GM18868 (cell line): ENCODE measurements at regions not wholly inside any gene's neighbourhood (a gene's known extent, or its start where the extent isn't known, plus 50 kb on each side); places are given as distances from the start of the nearest gene placed in this dataset.
A peak's percentile ranks its signal among the peaks of the same experiment; 100 is the strongest.
"Not testable (repeated sequence)": the region's sequence is repeated elsewhere in the genome, so short reads cannot be mapped to it uniquely, and the experiment has no call there.

Experiments
- ATAC-seq: cut with Tn5 transposase; IDR thresholded peaks from one replicate; pipeline ENCODE4 v1.9.1; 2021; ENCODE audit warnings: mild to moderate bottlenecking, moderate library complexity; ENCODE audit not compliant: unreplicated experiment

DNA sequence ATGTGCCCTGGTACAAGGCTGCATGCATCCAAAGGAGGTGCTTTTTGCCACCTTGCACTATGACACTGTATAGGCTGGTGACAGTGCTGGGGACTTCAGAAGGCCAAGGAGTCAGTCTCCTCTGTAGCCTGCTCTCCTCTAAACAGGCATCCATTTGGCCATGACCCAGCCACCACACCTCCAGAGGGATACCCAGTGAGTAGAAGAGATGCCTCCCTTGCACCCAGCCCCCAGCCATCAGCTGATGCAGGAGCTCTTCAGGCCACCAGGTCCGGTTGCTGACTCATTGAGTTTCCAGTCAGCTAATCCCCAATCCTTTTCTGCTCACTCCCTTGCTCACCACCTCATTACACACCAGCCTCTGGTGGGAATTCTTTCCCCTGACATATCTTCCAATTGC is 99.8 kb downstream of the PJA1 start:
- no peak for ATAC-seq

DNA sequence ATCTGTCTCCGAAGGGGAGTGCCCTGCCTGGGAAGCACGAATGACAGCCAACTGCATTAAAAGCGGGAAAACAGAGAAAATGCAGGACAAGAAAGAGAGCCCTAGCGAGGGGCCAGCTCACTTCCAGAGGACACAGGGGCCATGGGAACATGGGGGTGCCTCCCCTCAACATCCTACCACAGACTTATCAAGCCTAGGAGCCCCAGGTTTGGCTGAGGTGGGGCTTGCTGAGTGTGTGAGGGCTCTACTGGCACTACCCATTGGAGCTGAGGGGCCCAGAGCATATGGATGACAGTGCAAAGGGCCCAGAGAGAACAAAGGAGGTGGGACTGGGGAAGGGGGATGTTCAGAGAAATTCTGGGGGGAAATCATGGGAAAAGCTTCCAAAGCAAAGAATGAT is 101.8 kb downstream of the PJA1 start:
- no peak for ATAC-seq

DNA sequence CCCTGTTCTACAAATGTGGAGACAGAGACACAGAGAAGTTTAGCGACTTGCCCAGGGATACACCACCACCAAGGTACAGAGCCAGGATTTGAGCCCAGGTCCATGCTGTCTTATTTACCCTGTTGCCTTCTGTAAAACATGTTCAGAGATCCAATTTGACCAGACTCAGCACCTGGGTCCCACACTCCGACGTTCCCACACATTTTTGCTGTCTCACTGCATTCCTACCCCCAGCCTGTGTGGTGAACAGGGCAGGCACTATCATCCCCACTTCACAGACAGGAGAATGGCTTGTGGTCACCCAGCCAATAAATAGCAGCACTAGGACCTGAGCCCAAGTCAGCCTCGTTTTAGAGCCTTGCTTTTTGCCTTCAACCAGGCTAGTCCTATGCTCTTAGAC is 102.8 kb downstream of the PJA1 start:
- no peak for ATAC-seq

DNA sequence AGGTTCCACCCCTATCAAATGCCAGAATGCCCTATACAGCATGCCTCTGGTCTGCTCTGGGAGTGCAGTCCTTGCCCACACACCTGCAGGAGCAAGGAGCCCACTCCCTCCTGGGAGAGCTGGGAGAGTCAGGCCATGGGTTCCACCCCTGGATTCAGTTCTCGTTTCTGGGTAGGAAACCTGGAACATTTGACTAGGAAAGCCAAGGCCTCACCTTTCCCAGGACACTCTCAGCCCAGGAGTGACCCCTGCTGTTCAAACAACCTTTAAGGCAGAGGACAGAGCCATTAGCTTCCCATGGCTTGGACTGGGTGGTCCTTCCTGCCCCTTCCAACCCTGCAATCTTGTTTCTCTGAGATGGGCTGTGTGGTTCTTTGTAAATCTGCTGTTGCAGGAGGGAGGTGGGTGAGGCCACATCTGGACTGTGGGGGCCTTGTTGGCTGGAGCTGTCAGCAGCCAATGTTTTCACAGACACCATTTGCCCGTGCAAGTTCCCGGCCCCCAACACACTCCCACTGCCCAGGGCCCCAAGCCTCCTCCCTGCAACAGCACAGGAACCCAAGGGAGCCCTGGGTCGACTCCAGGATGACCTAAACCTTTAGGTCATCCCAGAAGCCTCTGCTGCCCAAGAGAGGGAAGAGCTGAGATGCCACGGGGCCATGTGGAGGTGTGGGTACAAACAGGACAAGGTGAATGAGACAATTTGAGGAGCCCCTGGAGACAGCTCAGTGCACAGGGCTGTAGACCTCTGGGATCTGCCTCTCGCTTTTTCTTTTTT is 104.4 kb downstream of the PJA1 start:
- no peak for ATAC-seq

DNA sequence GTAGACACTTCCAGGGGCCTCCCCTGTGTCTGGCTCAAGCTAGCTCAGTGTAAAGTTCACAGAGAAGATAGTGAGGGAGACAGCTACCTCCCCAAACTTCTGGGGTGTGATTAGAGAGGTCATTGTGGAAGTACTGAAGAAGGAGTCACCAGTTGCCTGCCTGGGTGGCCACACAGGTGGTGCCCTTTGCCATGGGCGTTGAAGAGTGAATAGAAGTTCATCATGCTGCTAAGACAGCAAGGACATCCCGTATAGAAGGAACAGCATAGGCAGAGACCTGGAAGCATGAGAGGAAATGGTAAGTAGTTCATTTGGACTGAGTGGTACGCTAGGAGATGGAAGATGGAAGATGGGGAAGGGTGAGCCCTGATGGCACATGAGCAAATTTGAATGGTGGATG is 110.1 kb downstream of the PJA1 start:
- no peak for ATAC-seq

DNA sequence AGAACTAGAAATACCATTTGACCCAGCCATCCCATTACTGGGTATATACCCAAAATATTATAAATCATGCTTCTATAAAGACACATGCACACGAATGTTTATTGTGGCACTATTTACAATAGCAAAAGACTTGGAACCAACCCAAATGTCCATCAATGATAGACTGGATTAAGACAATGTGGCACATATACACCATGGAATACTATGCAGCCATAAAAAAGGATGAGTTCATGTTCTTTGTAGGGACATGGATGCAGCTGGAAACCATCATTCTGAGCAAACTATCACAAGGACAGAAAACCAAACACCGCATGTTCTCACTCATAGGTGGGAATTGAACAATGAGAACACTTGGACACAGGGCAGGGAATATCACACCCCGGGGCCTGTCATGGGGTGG is 110.8 kb downstream of the PJA1 start:
- ATAC-seq, result not testable (repeated sequence)

DNA sequence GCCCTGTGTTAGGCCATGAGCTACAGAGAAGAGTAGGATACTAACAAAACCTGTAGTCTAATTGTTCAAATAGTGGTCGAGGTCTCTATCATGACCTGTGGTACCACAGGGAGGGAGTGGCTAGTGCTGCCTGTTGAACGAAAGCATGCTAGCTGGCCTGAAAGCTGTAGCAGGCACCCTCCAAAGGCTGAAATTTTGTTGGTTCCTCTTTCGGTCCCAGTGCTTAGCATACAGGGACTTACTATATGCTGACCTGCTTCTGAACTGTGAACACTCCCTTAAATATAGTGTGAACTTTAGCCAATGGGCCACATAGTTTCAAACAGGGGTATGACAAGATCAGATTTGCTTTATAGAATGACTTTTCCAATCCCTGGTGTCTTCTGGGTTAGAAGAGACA is 113.4 kb downstream of the PJA1 start:
- peak; percentile 90 for ATAC-seq

DNA sequence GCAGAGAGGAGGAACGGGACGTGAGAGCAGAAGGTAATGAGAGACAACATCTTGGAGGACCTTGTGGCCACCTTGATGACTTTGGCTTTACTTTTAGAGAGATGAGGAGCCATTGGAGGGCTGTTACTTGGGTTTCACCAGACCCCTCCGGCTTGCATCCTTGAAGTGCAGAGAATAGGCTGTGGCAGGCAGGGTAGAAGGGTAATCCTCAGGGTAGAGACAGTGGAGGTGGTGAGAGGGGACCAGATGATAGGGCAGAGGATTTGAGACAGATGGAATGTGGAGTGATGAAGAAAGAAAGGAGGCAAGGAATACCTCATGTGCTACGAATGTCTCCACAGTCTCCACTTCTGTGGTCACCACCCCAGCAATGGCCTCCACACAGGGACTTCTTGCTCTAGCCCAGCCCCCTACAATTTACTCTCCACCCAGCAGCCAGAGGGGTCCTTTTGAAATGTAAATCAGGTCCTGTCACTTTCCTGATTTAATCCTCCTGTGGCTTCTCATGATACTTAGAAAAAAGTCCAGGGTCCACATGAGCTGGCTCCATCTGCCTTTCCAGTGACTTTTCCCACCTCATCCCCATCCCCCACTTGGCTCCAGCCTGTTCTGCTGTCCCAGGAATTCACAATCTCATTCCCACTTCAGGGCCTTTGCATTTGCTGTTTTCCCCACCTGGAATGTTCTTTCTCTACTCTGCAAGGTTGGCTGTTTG is 115.0 kb downstream of the PJA1 start:
- ATAC-seq, result no peak

DNA sequence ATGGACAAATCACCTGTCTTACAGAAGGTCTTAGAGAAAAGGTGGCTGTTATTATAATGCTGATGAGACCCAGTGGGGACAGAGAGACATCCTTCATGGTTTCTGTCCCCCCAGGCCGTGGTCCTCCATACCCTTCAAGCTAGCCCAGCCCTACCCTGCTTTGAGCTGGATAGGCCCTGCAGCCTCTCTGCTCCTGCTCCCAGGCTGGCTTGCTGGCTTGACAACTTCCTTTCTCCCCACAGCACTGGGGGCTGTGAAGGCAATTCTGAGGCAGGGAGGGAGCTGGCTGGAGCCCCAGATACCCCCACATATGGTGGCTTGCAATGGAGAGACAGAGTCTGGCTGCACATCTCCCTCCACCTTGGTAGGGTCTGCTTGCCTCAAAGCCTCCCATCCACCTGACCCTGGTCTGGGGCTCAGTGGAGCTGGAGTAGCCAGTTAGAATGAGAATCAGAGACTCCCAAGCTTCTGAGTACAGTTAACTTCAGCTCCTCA is 118.2 kb downstream of the PJA1 start:
- ATAC-seq, result no peak

DNA sequence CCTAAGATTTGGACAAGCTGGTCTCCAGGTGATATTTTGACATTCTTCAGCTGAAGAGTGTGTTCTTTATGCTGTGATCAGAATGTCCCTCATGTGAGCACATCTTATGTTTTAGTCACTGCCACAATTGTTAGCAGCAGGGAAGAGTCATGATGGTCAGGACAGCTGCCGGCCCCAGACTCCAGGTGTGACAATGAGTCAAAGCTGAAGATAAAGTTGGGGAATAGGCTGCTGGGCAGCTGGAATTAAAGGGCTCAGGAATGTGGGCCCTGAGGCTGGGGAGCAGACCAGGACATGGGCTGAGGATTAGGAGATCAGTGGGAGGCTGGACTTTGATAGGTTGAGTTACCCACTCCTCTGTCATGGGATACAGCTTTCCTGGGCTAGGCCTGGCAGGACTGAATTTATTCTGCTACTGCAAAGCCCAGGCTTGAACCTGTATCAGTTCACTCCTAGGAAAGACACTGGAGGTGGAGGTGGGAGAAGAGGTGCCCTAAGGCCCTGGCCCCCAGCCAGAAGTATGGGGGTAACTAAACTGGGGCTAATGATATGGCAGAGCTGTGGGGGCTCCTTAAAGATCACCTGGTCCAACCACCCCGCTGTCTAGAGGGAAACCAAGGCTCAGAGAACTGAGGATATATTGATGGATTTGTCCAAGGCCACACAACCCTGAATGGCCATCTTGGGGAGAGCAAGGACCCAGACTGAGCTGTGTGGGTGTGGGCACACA is 119.5 kb downstream of the PJA1 start:
- ATAC-seq, result no peak

DNA sequence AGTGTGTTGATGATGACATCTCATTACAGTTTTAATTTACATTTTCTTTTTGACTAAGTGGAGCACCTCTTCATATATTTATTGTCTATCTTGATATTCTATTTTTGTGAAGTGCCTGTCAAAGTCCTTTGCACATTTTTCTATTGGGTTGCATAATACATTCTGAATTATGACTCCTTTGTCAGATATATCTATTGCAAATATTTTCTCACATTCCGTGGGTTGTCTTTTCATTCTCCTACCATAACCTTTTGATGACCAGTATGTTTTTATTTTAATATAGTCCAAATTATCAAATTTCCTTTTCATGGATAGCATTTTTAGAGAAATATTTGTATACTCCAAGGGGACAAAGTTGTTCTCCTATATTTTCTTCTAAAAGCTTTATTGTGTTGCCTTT is 126.4 kb downstream of the PJA1 start:
- ATAC-seq, result no peak

DNA sequence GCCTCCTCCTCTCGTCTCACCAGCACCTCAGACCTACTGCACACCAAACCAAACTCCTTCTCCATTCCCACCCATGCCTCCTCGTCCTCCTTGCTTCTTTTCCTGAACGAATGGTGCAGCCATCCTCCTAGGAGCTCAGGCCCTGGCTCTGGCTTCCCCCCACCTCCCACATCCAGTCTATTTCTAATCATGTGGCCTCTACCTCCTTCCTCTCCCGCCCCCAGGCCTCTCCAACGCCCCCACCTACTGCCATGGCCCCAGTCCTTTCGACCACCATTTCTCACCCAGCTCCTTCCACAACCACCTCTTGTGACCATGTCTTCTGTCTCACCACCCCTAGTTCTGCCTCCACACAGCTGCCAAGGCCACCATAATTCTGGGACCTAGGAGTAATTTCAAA is 127.1 kb downstream of the PJA1 start:
- no peak for ATAC-seq

DNA sequence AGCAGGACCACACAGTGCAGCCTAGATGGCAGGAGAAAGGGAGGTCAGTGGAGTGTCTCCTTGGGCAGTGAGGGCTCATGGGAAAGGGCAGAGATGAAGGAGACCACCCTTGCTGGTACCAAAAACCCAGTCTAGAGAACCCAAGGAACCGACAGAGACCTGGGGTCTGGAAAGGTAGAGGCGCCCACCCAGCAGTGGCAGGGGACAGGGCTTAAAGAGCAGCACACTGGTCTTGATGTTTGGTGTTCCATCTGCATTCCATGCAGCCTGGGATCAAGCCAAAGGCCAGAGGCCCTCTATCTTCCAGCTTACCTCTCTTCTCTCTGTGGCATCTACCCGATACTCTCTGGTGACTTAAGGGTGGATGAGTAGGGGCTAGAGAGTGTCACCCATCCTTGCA is 127.5 kb downstream of the PJA1 start:
- ATAC-seq, result no peak

DNA sequence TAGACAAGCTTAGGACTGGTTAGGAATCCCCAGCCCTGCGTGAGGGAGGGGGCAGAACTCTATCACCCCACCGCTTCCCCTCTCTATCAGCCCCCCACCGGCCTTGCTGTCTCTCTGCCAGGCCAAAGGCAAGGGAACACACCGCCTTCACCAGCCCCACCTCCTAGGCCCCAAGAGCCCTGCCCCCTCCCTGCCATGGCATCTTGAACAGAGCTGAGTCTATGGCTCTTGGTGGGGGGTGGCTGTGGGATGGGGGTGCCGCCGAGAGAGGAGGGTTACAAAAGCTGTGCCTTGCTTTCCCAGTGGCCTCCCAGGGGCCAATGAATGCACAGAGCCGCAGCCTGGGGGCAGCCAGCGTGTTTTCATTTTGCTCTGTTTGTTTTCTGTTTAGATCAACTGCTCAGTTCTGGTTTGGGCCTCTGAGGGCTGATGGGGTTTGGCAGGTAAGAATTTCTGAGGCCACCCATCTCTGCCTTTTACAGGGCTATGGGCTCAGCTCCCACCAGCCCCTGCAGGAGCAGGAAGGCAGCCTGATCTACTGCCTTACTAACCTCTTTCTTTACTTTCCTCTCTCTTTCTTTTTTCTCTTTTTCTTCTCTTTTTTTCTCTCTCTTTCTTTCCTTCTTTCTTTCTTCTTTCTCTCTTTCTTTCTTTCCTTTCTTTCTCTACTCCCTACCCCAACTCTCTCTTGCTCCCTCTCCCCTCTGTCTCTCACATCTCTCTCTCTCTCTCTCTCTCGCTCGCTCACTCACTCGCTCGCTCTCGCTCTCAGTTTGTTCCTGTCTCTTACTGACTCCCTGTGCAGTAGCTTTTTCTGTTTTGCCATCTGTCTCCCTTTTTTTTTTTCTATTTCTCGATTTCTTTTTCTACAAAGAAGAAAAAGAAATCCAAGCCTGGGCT is 128.3 kb downstream of the PJA1 start:
- ATAC-seq, result no peak

DNA sequence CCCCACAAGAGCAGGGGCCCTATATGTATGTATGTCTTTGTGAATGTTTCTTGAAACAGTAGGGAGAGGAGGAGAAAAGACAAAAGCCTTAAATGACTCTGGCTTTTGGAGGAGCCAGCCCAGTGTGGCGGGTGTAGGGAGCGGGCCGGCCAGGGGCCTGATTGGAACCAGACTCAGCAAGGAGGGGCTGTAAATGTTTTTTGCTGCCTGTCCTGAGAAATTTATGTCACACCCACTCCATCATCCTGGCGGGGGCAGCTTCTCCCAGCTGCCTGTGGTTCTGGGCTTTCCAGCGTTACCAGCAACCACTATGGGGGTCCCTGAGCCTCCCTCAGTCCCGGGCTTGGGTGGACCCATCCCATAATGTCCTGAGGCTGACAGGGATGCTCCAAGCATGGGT is 130.8 kb downstream of the PJA1 start:
- no peak for ATAC-seq

DNA sequence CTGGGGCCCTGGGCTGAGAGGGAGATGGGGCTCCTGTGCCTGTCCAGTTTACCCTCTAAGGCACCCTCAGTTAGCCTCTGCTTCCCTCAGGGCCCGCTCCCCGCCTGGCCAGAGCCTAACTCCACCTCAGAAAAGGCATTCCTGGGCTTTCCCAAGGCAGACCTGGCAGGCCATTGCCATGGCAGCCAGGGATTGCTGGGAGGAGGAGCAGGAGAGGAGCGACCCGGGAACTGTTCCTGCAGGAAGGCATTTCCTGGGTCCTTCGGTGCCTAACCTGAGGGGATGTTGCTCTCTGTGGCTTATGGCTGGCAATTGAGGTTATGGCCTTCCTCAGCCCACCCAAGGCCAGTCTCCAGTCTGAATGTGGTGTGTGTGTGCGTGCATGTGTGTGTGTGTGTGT is 131.3 kb downstream of the PJA1 start:
- no peak for ATAC-seq

DNA sequence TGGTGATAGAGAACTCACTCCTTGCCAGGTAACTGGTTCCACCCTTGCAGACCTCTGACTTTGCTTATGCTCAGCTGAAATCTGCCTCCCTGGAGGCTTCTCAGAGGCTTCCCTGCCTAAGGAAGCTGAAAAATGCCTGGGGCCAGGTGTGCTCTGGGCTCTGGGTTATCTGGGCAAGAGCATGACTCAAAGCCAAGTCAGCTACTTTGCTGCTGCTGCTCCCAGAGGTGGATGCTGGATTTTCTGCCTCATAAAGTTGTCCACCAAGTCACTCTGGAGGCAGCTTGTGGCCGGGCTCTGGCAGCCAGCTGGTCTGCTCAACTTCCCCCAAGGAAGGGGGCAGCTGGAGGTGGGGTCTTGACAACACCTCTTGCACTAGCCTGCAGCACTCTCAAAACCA is 132.7 kb downstream of the PJA1 start:
- ATAC-seq, result no peak

DNA sequence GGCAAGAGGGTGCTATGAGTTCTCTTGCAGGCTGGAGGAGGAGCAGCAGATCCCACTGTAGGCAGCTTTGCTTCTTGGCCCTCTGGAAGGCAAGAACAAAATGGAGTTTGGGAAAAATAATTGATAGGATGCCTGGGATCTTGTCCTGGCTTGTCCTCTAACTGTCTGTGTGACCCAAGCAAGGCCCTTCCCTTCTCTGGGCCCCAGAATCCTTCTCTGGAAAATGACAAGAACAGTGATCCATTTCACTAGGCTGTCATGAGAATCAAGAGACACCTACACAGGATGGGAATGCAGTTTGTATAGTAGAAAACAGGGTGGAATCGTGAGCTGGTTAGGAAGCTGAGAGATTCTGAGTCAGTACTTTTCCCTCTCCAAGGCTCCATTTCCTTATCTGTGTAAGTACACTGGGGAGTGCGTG is 133.3 kb downstream of the PJA1 start:
- ATAC-seq, result no peak

DNA sequence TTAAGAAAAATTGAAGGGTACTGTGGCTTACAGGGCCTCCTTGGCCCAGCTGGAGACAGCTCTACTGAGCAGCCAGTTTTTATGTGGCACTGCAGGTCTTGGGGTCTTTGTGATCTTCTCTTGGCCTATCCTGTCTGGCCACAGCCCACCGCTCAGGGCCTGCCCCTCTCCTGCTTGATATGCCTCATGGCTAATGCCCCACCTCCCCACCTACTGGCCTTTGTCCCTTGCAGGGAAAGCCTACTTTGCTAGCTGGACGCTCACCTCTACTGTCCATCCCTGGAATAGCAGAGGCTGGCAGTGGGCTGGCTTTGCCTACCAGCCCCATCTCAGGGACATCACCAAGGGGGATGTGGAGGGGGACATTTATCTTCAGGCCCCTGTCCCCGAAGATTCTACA is 134.1 kb downstream of the PJA1 start:
- no peak for ATAC-seq

DNA sequence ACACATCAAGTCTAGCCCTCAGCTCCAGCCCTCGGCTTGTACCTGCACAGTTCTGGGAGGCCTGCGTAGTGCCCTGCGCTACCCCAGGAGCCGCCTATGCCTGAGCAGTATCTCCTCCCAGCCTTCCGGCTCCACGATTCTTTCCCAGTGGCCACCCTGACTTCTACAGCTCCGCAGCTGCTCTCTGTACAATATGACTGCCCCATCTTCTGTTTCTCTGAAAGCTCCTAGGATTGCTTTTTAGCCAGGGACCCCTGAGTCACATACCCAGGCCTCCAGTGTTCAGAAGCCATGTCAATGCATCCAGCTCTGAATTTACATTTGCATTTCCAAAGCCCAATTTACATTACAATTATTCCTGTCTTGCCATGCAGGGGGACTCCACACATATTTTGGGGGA is 135.5 kb downstream of the PJA1 start:
- ATAC-seq, result no peak

DNA sequence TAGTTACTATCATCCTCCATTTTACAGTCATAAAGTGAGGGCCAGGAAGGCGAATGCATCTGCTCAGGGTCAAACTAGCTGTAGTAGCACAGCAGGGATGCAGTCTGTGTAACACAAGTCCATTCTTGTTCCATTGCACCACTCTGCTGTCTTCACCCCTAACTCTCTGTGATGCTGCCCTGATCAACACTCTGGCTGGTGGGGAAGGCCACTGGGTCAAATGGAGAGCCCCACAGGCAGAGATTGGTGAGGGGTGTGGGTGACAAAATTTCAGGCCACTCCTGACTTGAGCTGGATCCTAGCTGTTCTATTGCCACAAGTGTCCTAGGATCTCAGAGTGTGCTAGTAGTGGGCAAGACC is 136.5 kb downstream of the PJA1 start:
- ATAC-seq, result no peak
